Motor neuron (in vitro differentiated cells): ENCODE measurements at regions not wholly inside any gene's neighbourhood (a gene's known extent, or its start where the extent isn't known, plus 50 kb on each side); places are given as distances from the start of the nearest gene placed in this dataset.
"Not testable (repeated sequence)": the region's sequence is repeated elsewhere in the genome, so short reads cannot be mapped to it uniquely, and the experiment has no call there.

Experiments used
- ATAC-seq, 8 experiments: fragments of 200-7000 bp; cut with Tn5 transposase; replicated peaks in 6 of 8; 2 replicates each; pipeline ENCODE4 v1.8.0; 2021; ENCODE audit warnings: mild to moderate bottlenecking in 8 of 8, moderate library complexity in 8 of 8
- H3K27ac ChIP-seq, 2 donors: fragments of 250-450 bp; sonication (Bioruptor Pico); 2 replicates each; pipeline ENCODE4 v1.9.0; 2021; ENCODE audit warnings: antibody characterized with exemption in 2 of 2, mild to moderate bottlenecking in 2 of 2, moderate library complexity in 1 of 2
- H3K4me1 ChIP-seq, 2 donors: fragments of 250-450 bp; sonication (Bioruptor Pico); replicated peaks in 1 of 2; 2 replicates each; pipeline ENCODE4 v1.6.1; 2021; ENCODE audit warnings: antibody characterized with exemption in 2 of 2, mild to moderate bottlenecking in 2 of 2, moderate library complexity in 1 of 2
- H3K4me3 ChIP-seq, 5 donors: fragments of 250-450 bp; sonication (Bioruptor Pico); 2 replicates each; pipeline ENCODE4 v1.9.0; 2021; ENCODE audit warnings: antibody characterized with exemption in 5 of 5, mild to moderate bottlenecking in 5 of 5, moderate library complexity in 4 of 5
- whole genome bisulfite sequencing, 10 experiments: fragments of 450-650 bp; shearing (Covaris generic); methylation state at CpG; one replicate each; pipeline ENCODE4 v1.0.0; 2022; 5-methylcytosine and 5-hydroxymethylcytosine counted together
- in situ Hi-C, 9 experiments: fragments of 400-800 bp; cut with MboI; loops; one replicate each; pipeline ENCODE4 v1.15.0; 2021; ENCODE audit warnings: low sequenced_read_pairs in 9 of 9, low pct_unique_long_range_greater_than_20kb in 2 of 9; ENCODE audit not compliant: unreplicated experiment in 9 of 9

DNA sequence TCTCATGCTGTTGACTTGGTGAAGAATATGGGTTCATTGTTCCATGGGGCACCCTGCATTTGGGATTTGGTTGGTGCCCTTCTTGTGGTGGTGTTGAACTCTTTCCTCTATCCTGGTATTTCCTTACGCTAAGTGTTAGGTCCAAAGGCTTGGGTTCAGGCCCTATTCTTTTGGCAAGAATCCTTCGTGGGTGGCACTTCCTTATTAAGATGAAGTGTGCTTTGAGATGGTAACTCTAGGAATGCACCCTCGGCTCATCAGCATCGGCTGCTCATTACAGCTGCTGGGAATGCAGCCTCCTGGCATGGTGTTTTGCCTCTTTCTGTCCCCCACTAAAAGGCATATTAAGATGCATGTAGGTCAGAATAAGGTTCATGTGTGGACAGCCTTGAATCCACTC lies 380.7 kb downstream of the RPS24 start:
- in situ Hi-C loops, result no loop called here
- Histone ChIP-seq H3K4me1 (peaks cover 23 to 27% of the 10 kb centered on the region in 2 donors), H3K27ac (no peak overlapping the region), H3K4me3 (no peak overlapping the region)
- 20 to 86% (median 56%) methylated on average over 1 to 2 of the region's 4 CpGs; no CpG with 5 or more reads in 3 of the 10 experiments for WGBS, 10 experiments
- no peak for ATAC-seq

DNA sequence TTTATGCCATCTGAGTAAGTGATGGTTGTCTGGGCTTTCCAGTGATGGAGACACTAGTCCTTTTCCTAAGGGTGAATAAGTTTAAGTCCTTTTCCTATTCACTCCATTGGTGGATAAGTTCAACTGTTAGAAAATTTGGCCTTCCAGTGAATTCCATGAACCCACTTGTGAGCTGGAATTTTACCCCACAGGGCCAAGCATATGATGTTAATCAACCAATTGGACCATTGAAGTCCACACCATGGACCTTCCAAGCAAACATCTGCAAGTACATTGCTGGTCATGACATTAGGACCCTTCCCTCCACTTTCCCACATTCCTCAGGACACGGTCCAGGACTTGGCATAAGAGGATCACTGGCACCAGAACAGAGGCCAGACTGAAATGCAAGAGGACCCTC lies 381.4 kb downstream of the RPS24 start:
- ATAC-seq, result no peak
- in situ Hi-C loops, result no loop called here
- no peak overlapping the region for H3K27ac ChIP-seq
- 0 to 100% (median 71%) methylated on average over 1 of the region's 1 CpG; no CpG with 5 or more reads in 3 of the 10 experiments for WGBS, 10 experiments
- peaks cover 23 to 29% of the 10 kb centered on the region in 2 donors for H3K4me1 ChIP-seq
- no peak overlapping the region for H3K4me3 ChIP-seq

DNA sequence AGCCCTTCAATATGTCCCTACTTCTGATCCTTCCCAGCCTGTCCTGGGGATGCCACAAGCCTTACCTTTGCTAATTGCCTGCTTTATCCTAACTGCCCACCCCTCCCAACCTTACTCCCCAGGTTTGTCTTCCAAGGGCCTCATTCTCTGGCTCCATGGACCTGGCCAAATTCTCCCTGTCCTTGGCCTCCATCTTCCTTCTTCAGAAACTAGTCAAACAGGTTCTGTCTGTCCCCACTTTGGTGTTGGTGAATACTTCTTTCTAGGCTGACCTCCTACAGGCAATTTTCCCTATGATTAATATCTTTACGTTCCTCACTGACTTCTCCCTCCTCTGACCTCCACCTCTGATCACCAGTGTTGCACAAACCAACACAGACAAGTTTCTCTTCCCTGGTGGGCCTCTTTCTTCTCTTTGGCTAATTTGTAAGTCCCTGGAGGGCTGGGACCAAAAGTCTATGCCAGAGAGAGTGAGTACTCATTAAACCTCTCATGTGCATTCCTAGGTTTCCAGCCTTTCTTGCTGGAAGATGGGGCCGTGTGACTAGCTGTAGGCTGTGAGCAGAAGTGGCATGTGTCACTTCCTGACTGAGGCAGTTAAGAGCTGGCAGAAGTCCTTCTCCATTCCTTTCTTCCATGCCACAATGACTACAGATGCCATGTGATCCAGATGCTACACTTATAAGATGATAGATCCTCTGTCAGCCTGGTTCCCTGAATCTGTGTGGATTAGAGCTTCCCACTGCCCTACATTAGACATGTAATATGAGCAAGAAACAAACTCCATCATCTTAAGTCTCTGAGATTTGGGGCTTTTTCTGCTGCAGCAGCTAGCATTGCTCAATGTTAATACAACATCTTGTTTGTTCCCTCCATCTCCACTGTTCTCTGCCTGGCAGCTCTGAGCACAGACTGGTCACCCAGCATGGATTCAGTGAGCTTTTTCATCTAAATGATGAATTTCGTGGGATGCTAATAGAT lies 382.7 kb downstream of the RPS24 start:
- peaks cover 29 to 34% of the 10 kb centered on the region in 2 donors for H3K4me1 ChIP-seq
- in situ Hi-C loops, result no loop called here
- H3K27ac ChIP-seq, result no peak overlapping the region
- H3K4me3 ChIP-seq, result no peak overlapping the region
- WGBS, 10 experiments, result 0 to 93% (median 80%) methylated on average over 1 to 3 of the region's 3 CpGs; no CpG with 5 or more reads in 2 of the 10 experiments
- ATAC-seq, result peak in 6 of 8 experiments; percentile 19 to 88 (median 52)

DNA sequence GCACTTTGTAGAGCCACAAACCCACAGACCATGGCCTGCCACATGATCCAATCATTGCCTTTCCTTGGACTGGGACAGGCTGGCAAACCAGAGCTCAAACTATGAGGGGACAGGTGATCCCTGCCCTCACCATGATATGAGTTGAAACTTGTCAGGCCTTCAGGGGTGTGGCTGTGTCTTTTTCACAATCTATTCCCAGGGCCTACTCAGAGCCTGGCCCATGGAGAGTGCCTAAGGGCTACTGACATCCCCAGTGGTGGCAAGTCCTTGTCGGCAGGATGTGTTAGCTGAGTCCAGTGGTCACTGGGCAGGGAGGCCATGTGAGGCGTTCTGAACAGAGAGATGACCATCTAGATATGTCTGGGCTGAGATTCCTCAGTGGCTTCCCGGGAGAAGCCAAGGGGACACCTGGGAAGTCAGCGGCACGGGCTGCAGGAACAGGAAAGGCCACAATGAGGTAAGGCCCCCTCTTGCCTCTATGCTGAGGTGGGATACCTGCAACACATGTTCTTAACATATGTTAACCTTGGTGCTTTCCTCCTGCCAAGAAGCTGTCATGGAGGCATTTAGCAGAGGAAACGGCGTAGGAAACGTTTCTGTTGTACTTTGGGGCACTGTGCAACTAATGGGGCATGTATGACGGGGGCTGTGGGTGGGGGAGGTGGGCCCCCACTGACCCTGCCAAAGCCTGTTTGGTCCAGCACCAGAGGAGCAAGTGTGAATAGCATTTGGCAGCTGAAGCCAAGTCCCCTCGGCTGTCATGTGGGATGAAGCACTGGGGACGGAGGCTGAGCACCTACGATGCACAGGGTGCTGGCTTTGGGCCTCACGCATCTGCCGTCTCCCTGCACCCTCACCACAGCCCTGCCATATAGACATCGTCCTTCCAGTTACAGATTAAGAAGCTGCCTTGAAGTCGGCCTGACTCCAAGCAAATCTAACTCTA lies 384.0 kb downstream of the RPS24 start:
- H3K27ac ChIP-seq, result no peak overlapping the region
- H3K4me3 ChIP-seq, result no peak overlapping the region
- in situ Hi-C loops, result no loop called here
- 66 to 100% (median 87%) methylated on average over 1 to 9 of the region's 16 CpGs; no CpG with 5 or more reads in 5 of the 10 experiments for WGBS, 10 experiments
- no peak for ATAC-seq
- H3K4me1 ChIP-seq, result peaks cover 35 to 36% of the 10 kb centered on the region in 2 donors

DNA sequence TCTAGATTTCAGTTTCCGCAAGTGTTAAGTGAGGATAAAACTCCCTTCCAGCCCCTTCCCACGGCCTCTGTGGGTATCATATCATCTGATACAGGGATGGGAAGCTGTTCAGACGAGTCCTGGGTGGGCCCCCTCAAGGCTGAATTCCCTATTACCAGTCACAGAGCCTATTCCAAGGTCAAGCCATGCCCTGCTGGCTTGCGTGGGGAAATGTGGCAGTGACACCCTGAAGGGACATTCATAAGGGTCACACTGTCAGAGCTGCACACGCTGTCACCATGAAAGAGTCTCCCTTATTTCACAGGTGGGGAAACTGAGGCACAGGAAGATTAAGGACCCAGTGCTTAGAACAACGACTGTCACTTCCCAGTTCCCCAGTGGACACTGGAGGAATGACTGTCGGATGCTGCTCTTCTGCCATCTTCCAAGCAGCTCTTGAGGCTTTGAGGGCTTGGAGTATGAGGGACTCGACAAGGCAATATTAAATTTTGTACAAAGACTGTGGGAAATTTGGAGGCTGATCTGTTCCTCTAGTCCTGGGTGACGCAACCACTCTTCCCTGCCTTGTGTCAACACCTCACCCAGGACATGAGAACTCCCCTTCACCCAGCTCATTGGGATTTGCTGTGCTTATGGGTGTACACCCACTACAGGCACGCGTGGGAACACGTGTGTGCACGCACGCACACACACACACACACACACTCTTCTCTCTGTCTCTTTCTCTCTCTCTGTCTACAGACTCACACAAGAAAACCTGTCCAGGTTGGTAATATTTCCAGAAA lies 386.0 kb downstream of the RPS24 start:
- in situ Hi-C loops, result no loop called here
- Histone ChIP-seq H3K27ac (no peak overlapping the region), H3K4me1 (peaks cover 23 to 29% of the 10 kb centered on the region in 2 donors), H3K4me3 (no peak overlapping the region)
- WGBS, 10 experiments, result 58 to 93% (median 86%) methylated on average over 2 to 10 of the region's 14 CpGs; no CpG with 5 or more reads in 3 of the 10 experiments
- ATAC-seq, result no peak

DNA sequence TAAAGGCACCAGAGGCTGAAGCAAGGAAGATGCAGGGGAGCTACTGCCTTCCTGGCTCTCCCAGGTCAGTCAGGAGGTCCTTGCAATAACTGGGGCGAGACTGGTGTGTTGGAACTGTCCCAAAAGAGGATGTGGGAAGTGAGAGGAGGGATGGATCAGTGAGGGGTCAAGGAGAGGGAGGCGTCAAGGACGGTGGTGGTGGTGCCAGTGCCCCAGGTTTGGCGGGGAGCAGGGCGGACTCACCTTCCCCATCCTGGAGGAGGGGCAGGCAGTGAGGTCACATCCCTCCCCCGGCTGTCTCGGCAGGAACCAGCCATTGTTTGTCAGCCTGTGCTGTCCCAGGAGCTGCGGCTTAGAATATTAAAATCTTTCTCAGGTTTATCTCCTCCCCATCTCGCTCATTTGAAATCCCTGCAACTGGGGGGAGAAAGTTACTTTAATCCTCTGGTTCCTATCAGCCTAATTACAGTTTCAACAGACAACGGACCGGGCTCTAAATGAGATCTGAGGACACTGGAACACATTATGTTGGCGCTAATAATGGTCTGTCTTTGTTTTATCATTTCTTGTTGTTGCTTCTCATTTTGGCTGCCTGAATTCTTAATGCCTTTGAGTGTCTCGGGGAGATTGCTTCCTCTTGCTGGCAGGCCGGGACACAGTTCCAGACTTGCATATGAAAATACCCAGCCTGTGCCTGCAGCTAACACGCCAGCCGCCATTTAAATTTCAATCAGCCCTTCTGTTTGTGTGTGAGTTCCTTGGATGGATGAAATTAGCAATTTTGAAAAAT lies 387.5 kb downstream of the RPS24 start:
- Histone ChIP-seq H3K4me3 (no peak overlapping the region), H3K27ac (peak overlapping the region in 1 of 2 donors; percentile 30), H3K4me1 (peaks cover 23 to 26% of the 10 kb centered on the region in 2 donors)
- in situ Hi-C loops, result no loop called here
- 45 to 90% (median 61%) methylated on average over 2 to 14 of the region's 16 CpGs; no CpG with 5 or more reads in 1 of the 10 experiments for WGBS, 10 experiments
- ATAC-seq, result peak in 4 of 8 experiments; percentile 23 to 40 (median 30)

DNA sequence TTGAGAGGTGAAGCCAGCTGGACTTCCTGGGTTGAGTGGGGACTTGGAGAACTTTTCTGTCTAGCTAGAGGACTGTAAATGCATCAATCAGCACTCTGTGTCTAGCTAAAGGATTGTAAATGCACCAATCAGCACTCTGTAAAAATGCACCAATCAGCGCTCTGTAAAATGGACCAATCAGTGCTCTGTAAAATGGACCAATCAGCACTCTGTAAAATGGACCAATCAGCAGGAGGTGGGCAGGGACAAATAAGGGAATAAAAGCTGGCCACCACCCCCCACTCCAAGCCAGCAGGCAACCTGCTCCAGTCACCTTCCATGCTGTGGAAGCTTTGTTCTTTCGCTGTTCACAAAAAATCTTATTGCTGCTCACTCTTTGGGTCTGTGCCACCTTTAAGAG lies 390.4 kb downstream of the RPS24 start:
- ATAC-seq, H3K4me3 ChIP-seq, H3K27ac ChIP-seq, in situ Hi-C loops: not testable (repeated sequence)
- WGBS, 10 experiments, result 83 to 100% (median 100%) methylated on average over 1 to 2 of the region's 2 CpGs; no CpG with 5 or more reads in 5 of the 10 experiments
- peaks cover 16% of the 10 kb centered on the region in 2 donors for H3K4me1 ChIP-seq

DNA sequence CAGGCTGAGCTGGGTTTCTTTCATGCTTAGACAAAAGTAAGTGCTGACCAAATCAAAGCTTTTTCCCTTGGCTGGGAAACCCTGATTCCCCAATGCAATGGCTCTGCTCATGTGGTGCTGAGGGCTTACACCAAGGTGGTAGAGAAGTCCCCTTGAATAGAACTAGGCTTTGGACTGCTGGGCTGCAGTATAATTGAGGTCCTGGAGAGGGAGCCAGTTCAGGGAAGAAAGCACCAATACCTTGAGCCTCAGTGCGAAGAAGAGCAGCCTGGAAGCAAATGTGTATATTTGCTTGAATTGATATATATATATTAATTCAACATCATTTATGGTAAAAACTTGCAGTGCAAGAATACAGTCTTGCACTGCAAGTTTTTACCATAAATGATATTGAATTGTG lies 391.1 kb downstream of the RPS24 start:
- H3K27ac ChIP-seq, result no peak overlapping the region
- H3K4me1 ChIP-seq, result peaks cover 10 to 16% of the 10 kb centered on the region in 2 donors
- WGBS, 10 experiments, result 0 to 100% (median 80%) methylated on average over 1 of the region's 1 CpG; no CpG with 5 or more reads in 4 of the 10 experiments
- H3K4me3 ChIP-seq, result no peak overlapping the region
- in situ Hi-C loops, result no loop called here
- ATAC-seq, result peak in 5 of 8 experiments; percentile 67 to 85 (median 83)

DNA sequence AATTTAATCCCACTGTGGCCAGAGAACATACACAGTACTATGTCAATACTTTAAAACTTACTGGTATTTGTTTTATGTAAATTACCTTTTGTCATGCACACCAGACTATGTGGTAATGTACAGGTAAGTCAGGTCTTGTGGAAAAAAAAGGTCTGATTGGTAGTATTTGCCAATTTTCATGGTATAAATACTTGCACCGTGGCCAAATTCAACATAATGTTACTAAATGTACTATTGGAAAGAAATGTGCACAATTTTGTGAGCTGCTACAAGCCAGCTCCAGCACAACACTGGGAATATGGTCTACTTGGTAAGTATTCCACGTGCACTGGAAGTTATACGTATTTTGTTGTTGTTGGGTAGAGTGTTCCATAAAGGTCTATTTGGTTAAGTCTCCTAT lies 392.5 kb downstream of the RPS24 start:
- no peak overlapping the region for H3K27ac ChIP-seq
- in situ Hi-C loops, result no loop called here
- peaks cover 7 to 16% of the 10 kb centered on the region in 2 donors for H3K4me1 ChIP-seq
- ATAC-seq, result no peak
- 54 to 100% (median 87%) methylated on average over 1 to 3 of the region's 3 CpGs for WGBS, 10 experiments
- no peak overlapping the region for H3K4me3 ChIP-seq

DNA sequence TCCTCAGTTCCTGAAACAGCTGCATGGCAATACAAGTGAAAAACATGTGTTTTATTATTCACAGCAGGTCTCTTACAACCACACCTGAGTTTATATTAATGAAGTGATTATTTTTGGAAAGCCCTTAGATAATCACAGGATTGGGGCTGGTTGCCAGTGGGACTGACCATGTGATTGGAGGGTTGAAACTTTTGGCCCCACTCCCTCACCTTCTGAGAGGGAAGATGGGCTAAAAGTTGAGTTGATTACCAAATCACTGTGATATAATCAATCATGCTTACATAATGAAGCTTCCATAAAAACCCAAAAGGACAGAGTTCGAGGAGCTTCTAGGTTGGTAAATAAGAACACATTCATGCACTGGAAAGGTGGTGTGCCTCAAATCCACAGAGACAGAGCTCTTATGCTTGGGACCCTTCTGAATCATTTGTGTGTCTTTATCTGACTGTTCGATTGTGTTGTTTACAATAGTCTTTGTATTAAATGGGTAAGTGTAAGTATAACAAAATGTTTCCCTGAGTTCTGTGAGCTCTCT lies 393.9 kb downstream of the RPS24 start:
- in situ Hi-C loops, result no loop called here
- peaks cover 0 to 4% of the 10 kb centered on the region in 2 donors for H3K4me1 ChIP-seq
- no peak overlapping the region for H3K4me3 ChIP-seq
- 49 to 100% (median 69%) methylated on average over 1 to 2 of the region's 2 CpGs; no CpG with 5 or more reads in 2 of the 10 experiments for WGBS, 10 experiments
- no peak overlapping the region for H3K27ac ChIP-seq
- ATAC-seq, result no peak

DNA sequence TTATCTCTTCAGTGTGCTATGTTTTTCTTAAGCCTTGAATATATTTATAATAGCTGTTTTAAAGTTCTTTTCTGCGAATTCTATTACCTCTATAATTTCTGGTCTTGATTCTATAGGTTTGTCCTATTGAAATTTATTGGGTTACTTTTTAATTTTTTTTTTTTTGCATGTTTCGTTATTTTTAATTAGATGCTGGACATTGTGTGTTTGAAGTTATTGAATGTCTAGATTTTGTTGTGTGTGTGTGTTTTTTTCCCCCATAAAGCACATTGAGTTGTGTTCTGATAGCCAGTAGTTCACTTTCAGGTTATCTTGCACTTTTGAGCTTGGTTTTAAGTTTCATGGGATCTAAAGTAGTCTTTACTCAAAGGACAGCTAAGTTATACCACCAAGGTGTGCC lies 394.9 kb downstream of the RPS24 start:
- Histone ChIP-seq H3K4me3 (no peak overlapping the region), H3K4me1 (peaks cover 0 to 4% of the 10 kb centered on the region in 2 donors), H3K27ac (no peak overlapping the region)
- in situ Hi-C loops, result no loop called here
- 25 to 100% (median 83%) methylated on average over 1 to 2 of the region's 2 CpGs; no CpG with 5 or more reads in 1 of the 10 experiments for WGBS, 10 experiments
- no peak for ATAC-seq
